BE2C (cell line): ENCODE measurements at regions not wholly inside any gene's neighbourhood (a gene's known extent, or its start where the extent isn't known, plus 50 kb on each side); places are given as distances from the start of the nearest gene placed in this dataset.
"Not testable (repeated sequence)": the region's sequence is repeated elsewhere in the genome, so short reads cannot be mapped to it uniquely, and the experiment has no call there.

Source experiments
- DNase-seq: peaks from one replicate; pipeline ENCODE4 v3.0.0-alpha.2; 2020
- H3K27me3 ChIP-seq: fragments of 250-450 bp; sonication (Bioruptor Pico); 2 replicates; pipeline ENCODE4 v1.5.1; 2020; ENCODE audit warnings: mild to moderate bottlenecking
- H3K36me3 ChIP-seq: fragments of 250-450 bp; sonication (Bioruptor Pico); 2 replicates; pipeline ENCODE4 v1.5.1; 2020; ENCODE audit warnings: mild to moderate bottlenecking
- H3K4me1 ChIP-seq: fragments of 250-450 bp; sonication (Bioruptor Pico); 2 replicates; pipeline ENCODE4 v1.5.1; 2020
- H3K4me3 ChIP-seq: 2 replicates; pipeline ENCODE4 v1.5.1; 2011; ENCODE audit warnings: low read depth, low read length
- H3K9me3 ChIP-seq: fragments of 250-450 bp; sonication (Bioruptor Pico); 2 replicates; pipeline ENCODE4 v1.5.1; 2020
- TF ChIP-seq, protein P1 (sequence below): IDR thresholded peaks from 2 replicates; pipeline ENCODE4 v1.5.1; 2012; ENCODE audit warnings: mild to moderate bottlenecking, low read depth, low read length

- Histone ChIP-seq H3K36me3 (no peaks in the 10 kb centered on the region), H3K4me3 (no peak overlapping the region), H3K4me1 (no peaks in the 10 kb centered on the region), H3K27me3 (no peaks in the 10 kb centered on the region), H3K9me3 (no peaks in the 10 kb centered on the region)
- DNase-seq: no peak
- TF ChIP-seq, protein P1, sequence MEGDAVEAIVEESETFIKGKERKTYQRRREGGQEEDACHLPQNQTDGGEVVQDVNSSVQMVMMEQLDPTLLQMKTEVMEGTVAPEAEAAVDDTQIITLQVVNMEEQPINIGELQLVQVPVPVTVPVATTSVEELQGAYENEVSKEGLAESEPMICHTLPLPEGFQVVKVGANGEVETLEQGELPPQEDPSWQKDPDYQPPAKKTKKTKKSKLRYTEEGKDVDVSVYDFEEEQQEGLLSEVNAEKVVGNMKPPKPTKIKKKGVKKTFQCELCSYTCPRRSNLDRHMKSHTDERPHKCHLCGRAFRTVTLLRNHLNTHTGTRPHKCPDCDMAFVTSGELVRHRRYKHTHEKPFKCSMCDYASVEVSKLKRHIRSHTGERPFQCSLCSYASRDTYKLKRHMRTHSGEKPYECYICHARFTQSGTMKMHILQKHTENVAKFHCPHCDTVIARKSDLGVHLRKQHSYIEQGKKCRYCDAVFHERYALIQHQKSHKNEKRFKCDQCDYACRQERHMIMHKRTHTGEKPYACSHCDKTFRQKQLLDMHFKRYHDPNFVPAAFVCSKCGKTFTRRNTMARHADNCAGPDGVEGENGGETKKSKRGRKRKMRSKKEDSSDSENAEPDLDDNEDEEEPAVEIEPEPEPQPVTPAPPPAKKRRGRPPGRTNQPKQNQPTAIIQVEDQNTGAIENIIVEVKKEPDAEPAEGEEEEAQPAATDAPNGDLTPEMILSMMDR: no peak
Measured at GRCh38 chr6:153476243-153476642, 345.2 kb upstream of the RGS17 start.

DNA sequence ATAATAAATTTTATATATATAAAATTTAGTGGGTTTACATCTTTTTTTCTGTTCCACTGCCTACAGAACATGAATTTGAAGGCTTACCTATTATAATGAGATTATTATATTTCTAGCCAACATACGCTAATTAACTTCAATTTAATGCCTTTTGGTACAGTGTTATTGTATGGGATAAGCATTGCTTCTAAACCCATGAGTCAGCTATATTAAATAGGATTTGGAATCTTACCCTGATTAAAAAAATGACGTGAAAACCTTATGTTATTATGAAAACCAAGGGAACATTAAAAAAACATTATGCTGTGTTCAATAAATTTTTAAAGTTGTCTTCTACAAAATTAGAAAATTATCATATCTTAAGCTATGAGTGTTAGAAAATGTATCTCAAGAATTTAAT lies 334.0 kb upstream of the RGS17 start:
- Histone ChIP-seq H3K27me3 (no peaks in the 10 kb centered on the region), H3K36me3 (no peaks in the 10 kb centered on the region), H3K9me3 (no peaks in the 10 kb centered on the region), H3K4me3 (no peak overlapping the region), H3K4me1 (no peaks in the 10 kb centered on the region; the same call in 1 of the 2 replicates)
- TF ChIP-seq, protein P1: no peak
- DNase-seq: no peak

DNA sequence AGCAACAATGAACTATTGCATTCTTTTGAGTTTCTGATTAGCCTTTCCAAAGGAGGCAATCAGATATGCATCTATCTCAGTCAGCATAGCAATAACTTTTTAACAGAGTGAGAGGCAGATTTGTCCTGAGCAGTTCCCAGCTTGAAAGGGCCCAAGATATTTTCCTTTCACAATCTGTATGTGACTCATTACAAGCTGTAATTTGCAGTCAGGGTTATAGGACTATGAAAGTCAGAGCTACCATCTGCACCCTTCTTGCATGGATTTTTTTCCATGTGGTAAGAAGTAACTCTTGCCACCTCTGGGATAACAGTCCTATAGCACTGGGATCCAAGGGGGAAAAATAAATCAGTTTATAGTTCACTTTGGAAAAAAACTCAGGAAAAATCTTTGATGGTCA lies 318.2 kb upstream of the RGS17 start:
- DNase-seq: no peak
- Histone ChIP-seq H3K4me3 (no peak overlapping the region), H3K4me1 (no peaks in the 10 kb centered on the region)

GRCh38 chr6:153442749-153443148 lies 311.7 kb upstream of the RGS17 start:
- H3K4me3 ChIP-seq, H3K4me1 ChIP-seq, H3K9me3 ChIP-seq, H3K27me3 ChIP-seq, DNase-seq, H3K36me3 ChIP-seq: not testable (repeated sequence)

More for the DNA sequence above, 318.2 kb upstream of the RGS17 start:
- TF ChIP-seq, protein P1: no peak
- Histone ChIP-seq H3K27me3 (no peaks in the 10 kb centered on the region), H3K9me3 (no peaks in the 10 kb centered on the region), H3K36me3 (no peaks in the 10 kb centered on the region)

DNA sequence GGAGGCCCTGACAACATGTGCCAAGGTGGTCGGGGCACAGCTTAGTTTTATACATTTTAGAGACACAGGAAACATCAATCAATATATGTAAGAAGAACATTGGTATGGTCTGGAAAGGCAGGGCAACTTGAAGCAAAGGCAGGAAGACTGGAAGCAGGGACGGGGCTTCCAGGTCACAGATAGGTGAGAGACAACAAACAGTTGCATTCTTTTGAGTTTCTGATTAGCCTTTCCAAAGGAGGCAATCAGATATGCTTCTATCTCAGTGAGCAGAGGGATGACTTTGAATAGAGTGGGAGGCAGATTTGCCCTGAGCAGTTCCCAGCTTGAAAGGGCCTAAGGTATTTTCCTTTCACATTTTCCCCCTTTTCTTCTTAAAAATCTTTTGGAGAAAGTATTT lies 311.0 kb upstream of the RGS17 start:
- Histone ChIP-seq H3K9me3 (no peaks in the 10 kb centered on the region), H3K4me3 (no peak overlapping the region), H3K27me3 (no peaks in the 10 kb centered on the region), H3K4me1 (no peaks in the 10 kb centered on the region), H3K36me3 (no peaks in the 10 kb centered on the region)
- no peak for DNase-seq
- TF ChIP-seq, protein P1: no peak

GRCh38 chr6:153437193-153437592 lies 306.1 kb upstream of the RGS17 start:
- Histone ChIP-seq H3K9me3 (no peaks in the 10 kb centered on the region), H3K4me1 (no peaks in the 10 kb centered on the region), H3K4me3 (no peak overlapping the region), H3K36me3 (no peaks in the 10 kb centered on the region), H3K27me3 (no peaks in the 10 kb centered on the region)
- DNase-seq: no peak
- TF ChIP-seq, protein P1: no peak

GRCh38 chr6:153436351-153436750 lies 305.3 kb upstream of the RGS17 start:
- no peak for DNase-seq
- TF ChIP-seq, protein P1: no peak
- no peaks in the 10 kb centered on the region for H3K4me1 ChIP-seq
- H3K36me3 ChIP-seq: no peaks in the 10 kb centered on the region
- no peak overlapping the region for H3K4me3 ChIP-seq
- no peaks in the 10 kb centered on the region for H3K9me3 ChIP-seq
- no peaks in the 10 kb centered on the region for H3K27me3 ChIP-seq
